Glutamatergic neuron (in vitro differentiated cells): ENCODE measurements at regions not wholly inside any gene's neighbourhood (a gene's known extent, or its start where the extent isn't known, plus 50 kb on each side); places are given as distances from the start of the nearest gene placed in this dataset.

ENCODE experiments used
- DNase-seq: peaks from one replicate; pipeline ENCODE4 v3.0.0; 2022
- H3K27ac Mint-ChIP-seq: one replicate; pipeline ENCODE4 v1.8.0; 2020; ENCODE audit warnings: mild to moderate bottlenecking, mixed read lengths, inconsistent platforms; ENCODE audit not compliant: unreplicated experiment
- H3K27me3 Mint-ChIP-seq: one replicate; pipeline ENCODE4 v1.8.0; 2020; ENCODE audit warnings: mild to moderate bottlenecking, moderate library complexity, mixed read lengths, inconsistent platforms; ENCODE audit not compliant: unreplicated experiment
- H3K36me3 Mint-ChIP-seq: one replicate; pipeline ENCODE4 v1.8.0; 2020; ENCODE audit warnings: mild to moderate bottlenecking, mixed read lengths, inconsistent platforms; ENCODE audit not compliant: unreplicated experiment
- H3K4me1 Mint-ChIP-seq: one replicate; pipeline ENCODE4 v1.8.0; 2020; ENCODE audit warnings: mild to moderate bottlenecking, low read depth, mixed read lengths, inconsistent platforms; ENCODE audit not compliant: unreplicated experiment
- H3K4me3 Mint-ChIP-seq: one replicate; pipeline ENCODE4 v1.8.0; 2020; ENCODE audit warnings: mild to moderate bottlenecking, mixed read lengths, inconsistent platforms; ENCODE audit not compliant: unreplicated experiment
- H3K9me3 Mint-ChIP-seq: one replicate; pipeline ENCODE4 v1.8.0; 2020; ENCODE audit warnings: mild to moderate bottlenecking, moderate library complexity, mixed read lengths, inconsistent platforms; ENCODE audit not compliant: unreplicated experiment
- CTCF ChIP-seq: fragments of 200-600 bp; sonication (generic); IDR thresholded peaks from one replicate; pipeline ENCODE4 v1.5.0; 2021; ENCODE audit not compliant: partially characterized antibody, unreplicated experiment

DNA sequence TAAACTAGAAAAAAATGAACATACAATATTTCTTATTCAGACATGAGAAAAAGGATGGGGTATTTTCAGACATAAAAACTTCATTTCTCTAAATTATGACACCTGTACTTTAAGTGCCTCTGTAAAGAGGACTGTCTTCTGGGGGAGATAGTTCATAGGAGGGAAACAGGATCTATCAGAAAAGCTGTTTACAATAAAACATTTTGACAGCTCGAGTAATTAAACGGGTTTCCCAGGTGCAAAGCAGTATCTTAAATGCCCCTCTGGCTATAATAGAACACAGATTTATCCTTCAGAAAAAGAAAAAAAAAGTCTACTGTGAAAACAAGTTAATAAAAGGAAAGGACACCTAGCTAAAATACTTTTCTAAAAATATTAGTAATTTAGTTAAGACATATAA lies 311.4 kb upstream of the UBE2E3 start:
- peaks cover 2% of the 10 kb centered on the region for H3K9me3 Mint-ChIP-seq
- H3K4me1 Mint-ChIP-seq: peaks cover 2% of the 10 kb centered on the region
- no peak for DNase-seq
- no peaks in the 10 kb centered on the region for H3K36me3 Mint-ChIP-seq
- H3K27me3 Mint-ChIP-seq: peaks cover 1% of the 10 kb centered on the region
- no peak overlapping the region for H3K4me3 Mint-ChIP-seq
- no peak overlapping the region for H3K27ac Mint-ChIP-seq
- no peak for TF ChIP-seq CTCF

- no peak for DNase-seq
- Mint-ChIP-seq H3K27me3 (peaks cover 1% of the 10 kb centered on the region), H3K4me1 (no peaks in the 10 kb centered on the region), H3K36me3 (no peaks in the 10 kb centered on the region), H3K4me3 (no peak overlapping the region), H3K9me3 (no peaks in the 10 kb centered on the region), H3K27ac (no peak overlapping the region)
- no peak for TF ChIP-seq CTCF
Measured at GRCh38 chr2:180664507-180664906, 315.9 kb upstream of the UBE2E3 start.

DNA sequence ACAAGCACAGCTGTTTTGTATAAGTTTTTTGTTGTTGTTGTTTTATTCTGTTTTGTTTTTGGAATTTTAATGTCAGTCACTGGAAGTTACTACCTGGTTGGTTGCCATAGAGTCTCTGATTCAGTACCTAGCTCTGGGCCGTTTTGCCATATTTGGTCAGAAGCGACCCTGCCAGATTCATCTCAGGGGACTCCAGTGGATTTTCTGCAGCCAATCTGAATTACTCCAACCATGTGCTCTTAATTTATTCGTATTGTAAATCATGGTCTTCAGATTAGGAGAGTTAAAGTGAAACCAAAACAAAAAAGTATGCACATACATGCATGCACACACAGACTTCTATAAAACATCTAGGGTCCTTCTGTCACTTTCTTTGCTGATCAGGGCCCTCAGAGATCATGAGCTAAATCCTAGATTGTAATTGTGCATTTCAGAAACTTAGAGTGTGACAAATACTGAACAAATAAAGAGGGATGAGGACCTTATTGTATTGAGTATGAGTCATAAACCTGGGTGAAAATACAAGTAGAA lies 317.4 kb upstream of the UBE2E3 start:
- H3K36me3 Mint-ChIP-seq: no peaks in the 10 kb centered on the region
- no peak for TF ChIP-seq CTCF
- H3K9me3 Mint-ChIP-seq: no peaks in the 10 kb centered on the region
- peaks cover 1% of the 10 kb centered on the region for H3K27me3 Mint-ChIP-seq
- no peaks in the 10 kb centered on the region for H3K4me1 Mint-ChIP-seq
- H3K27ac Mint-ChIP-seq: no peak overlapping the region
- no peak overlapping the region for H3K4me3 Mint-ChIP-seq
- no peak for DNase-seq

GRCh38 chr2:180662521-180662920 lies 317.9 kb upstream of the UBE2E3 start:
- no peak overlapping the region for H3K4me3 Mint-ChIP-seq
- no peaks in the 10 kb centered on the region for H3K4me1 Mint-ChIP-seq
- no peak for DNase-seq
- H3K9me3 Mint-ChIP-seq: no peaks in the 10 kb centered on the region
- no peak overlapping the region for H3K27ac Mint-ChIP-seq
- no peaks in the 10 kb centered on the region for H3K27me3 Mint-ChIP-seq
- no peak for TF ChIP-seq CTCF
- no peaks in the 10 kb centered on the region for H3K36me3 Mint-ChIP-seq

DNA sequence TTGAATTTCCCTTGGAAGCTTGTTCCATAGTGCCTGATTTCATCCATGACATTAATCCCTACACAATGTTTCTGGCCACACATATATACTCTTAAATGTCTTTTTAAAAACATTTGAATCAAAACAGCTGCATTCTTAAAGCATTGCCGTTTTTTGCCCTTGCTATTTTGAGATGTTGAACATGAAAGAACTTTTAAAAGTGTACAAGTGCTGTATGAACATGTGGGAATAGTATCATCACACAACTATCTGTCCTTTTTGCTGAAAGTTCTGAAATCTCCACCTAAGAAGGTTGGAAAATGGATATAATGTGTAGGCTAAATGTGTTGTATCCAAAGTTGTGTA lies 318.7 kb upstream of the UBE2E3 start:
- Mint-ChIP-seq H3K4me3 (no peak overlapping the region), H3K4me1 (no peaks in the 10 kb centered on the region), H3K27me3 (no peaks in the 10 kb centered on the region), H3K27ac (no peak overlapping the region), H3K36me3 (no peaks in the 10 kb centered on the region), H3K9me3 (no peaks in the 10 kb centered on the region)
- TF ChIP-seq CTCF: no peak
- DNase-seq: no peak
